CD4-positive, alpha-beta T cell treated with Interleukin-15 for 4 hours (primary cell): ENCODE measurements at regions not wholly inside any gene's neighbourhood (a gene's known extent, or its start where the extent isn't known, plus 50 kb on each side); places are given as distances from the start of the nearest gene placed in this dataset.

ENCODE experiments used
- DNase-seq: peaks from one replicate; pipeline ENCODE4 v3.0.0-alpha.2; 2020; ENCODE audit warnings: low spot score

DNA sequence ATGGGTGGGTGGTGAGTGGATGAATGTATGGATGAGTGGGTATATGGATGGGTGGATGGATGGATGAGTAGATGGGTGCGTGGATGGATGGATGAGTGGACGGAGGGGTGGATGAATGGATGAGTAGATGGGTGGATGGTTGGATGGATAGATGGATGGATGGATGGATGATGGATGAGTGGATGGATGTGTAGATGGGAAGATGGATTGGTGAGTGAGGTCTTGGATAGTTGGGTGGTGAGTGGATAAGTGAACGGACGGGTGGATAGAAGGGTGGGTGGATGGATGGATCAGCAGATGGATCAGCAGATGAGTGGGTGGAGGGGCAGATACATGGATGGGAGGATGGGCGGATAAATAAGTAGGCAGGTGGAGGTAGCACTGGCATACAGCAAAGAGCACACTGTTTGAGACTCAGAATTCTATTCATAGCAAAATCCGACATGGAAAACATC lies 163.5 kb downstream of the C9orf50 start:
- DNase-seq: no peak

DNA sequence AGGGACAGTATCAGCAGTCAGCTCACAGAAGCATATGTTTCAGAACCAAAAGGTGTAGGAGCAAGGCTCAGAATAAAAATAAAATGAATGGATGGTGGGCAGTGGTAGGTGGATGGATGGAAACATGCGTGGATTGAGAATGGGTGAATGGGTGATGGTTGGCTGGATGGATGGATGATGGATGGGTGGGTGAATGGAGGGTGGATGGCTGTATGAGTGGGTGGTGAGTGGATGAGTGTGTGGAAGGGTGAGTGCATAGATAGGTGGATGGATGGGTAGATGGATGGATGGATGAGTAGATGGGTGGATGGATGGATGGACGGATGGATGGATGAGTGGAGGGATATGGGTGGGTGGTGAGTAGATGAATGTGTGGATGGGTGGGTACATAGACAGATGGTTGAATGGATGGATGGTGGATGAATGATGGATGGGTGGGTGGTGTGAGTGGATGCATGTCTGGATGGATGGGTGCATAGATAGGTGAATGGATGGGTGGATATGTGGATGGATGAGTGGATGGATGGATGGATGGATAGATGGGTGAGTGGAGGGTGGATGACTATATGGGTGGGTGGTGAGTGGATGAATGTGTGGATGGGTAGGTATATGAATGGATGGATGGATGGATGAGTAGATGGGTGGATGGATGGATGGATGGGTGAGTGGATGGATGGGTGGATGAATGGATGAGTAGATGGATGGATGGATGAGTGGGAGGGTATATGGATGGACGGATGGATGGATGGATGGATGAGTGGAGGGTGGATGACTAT lies 164.2 kb downstream of the C9orf50 start:
- no peak for DNase-seq

GRCh38 chr9:129455151-129455995 lies 165.5 kb downstream of the C9orf50 start:
- DNase-seq: no peak

DNA sequence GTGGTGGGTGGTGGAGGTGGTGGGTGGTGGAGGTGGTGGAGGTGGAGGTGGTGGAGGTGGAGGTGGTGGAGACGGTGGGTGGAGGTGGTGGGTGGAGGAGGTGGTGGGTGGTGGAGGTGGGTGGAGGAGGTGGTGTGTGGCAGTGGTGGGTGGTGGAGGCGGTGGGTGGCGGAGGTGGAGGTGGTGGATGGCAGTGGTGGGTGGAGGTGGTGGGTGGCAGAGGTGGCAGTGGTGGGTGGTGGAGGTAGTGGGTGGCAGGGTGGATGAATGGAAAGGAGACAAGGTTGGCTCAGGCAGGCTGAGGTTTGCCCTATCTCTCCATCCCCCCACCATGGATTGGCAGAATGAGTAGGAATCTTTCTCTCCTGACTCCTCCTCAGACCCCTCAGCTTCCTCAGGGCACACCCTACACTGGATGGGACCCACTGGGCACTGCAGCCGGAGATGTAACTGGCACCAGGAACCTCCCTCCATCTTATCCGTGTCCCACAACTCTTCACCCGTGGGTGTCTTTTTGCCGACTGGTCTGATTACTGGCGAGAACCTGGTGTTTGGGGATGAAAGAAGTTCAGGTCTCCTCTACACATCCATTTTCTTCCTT lies 166.3 kb downstream of the C9orf50 start:
- no peak for DNase-seq

DNA sequence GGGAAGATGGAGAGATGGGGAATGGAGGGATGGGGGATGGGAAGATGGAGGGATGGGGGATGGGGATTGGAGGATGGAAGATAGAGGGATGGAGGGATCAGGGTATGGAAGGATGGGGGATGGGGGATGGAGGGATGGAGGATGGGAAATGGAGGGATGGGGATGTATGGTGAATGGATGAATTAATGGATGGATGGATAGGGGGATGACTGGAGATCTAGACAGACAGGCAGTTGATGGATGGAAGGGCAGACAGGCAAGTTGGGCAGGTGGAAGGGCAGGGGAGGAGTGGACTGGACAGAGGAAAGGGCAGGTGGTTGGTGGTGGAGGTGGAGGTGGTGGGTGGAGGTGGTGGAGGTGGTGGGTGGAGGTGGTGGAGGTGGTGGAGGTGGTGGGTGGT lies 167.2 kb downstream of the C9orf50 start:
- DNase-seq: no peak

- DNase-seq: no peak
Observed at GRCh38 chr9:129451669-129452068, 169.2 kb downstream of the C9orf50 start.

DNA sequence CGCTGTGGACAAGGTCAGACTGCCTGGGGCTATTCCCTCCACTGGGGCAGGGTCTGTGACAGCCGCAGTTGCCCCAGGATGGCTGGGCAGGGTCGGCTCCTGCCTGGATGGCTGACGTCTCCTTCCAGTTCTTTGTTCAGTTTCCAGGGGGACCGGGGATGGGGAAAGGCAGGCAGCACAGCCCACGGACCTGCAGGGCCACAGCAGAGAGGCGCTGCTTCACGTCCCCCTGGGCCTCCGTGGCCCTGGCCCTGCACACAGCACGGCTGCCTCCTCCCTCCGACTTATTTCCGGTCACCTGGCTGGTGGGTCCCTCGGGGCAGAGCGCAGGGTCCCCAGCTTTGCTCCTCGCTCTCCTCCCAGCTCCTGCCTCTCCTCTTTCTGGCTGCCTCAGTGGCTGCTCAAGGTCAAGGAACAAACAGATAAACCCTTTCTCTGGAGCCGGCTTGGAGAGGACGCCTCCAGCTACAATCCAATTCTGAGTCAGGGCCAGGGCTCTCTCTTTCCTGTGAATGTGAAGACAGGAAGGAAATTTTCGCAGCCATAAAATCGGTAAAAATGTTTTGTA lies 169.7 kb downstream of the C9orf50 start:
- DNase-seq: no peak

GRCh38 chr9:129449066-129449465 lies 171.8 kb downstream of the C9orf50 start:
- no peak for DNase-seq

GRCh38 chr9:129446828-129447550 lies 173.9 kb downstream of the C9orf50 start:
- no peak for DNase-seq

GRCh38 chr9:129445794-129446306 lies 175.1 kb downstream of the C9orf50 start:
- no peak for DNase-seq

GRCh38 chr9:129443515-129444164 lies 177.3 kb downstream of the C9orf50 start:
- peak; percentile 19 for DNase-seq

GRCh38 chr9:129442803-129443511 lies 177.9 kb downstream of the C9orf50 start:
- no peak for DNase-seq

GRCh38 chr9:129441852-129442251 lies 179.0 kb downstream of the C9orf50 start:
- no peak for DNase-seq

GRCh38 chr9:129440435-129441186 lies 180.3 kb downstream of the C9orf50 start:
- no peak for DNase-seq

GRCh38 chr9:129439242-129439641 lies 181.7 kb downstream of the C9orf50 start:
- DNase-seq: no peak

- DNase-seq: no peak
Observed at GRCh38 chr9:129437626-129438323, 183.1 kb downstream of the C9orf50 start.

DNA sequence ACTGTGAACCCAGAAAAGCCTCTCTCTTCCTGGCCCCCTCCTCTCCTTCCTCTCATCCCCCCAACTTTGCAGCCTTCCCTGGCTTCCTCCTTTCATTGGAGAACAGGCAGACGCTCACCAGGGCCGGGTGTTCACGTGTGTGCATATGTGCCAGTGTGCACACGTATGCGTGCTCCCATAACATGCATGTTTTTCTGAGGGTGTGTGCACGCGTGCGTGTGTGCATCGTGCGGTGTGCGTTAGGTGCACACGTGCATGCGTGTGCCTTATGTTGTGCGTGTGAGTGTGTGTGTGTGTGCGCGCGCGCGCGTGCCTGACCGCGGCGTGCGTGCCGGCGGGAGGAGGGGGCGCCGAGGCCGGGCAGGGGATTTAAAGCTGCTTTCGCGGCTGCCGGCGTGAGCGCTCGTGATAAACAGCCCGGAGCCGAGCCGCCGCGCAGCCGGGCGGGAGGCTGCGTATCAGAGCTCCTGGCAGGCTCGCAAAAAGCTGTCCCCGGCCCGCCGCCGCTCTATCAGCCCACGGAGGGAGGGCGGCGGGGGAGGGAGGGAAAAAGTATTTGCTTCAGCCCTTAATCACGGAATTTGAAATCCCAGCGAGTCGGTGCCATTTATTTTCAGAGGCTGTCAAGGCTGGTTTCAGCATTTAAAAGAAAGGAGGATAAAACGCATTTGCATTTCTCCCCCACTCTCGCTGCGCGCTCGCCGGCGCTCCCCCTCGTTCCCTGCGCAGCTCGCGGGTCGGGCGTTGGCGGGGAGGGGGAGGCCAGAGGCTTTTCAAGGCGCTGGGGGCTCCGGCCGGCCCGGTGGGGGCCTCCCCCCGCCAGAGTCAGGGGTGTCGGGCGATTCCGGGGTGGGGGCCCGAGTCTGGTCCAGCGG lies 183.9 kb downstream of the C9orf50 start:
- peak; percentile 18 for DNase-seq
